ENCODE measurements at regions not wholly inside any gene's neighbourhood (a gene's known extent, or its start where the extent isn't known, plus 50 kb on each side); places are given as distances from the start of the nearest gene placed in this dataset.

- DNase-seq (no peak), ATAC-seq (ENCODE audit: low read depth) (no peak)
- CTCF ChIA-PET = no interaction called here
- H3K4me1 Mint-ChIP-seq = peaks cover 9% of the 10 kb centered on the region
- WGBS (ENCODE audit: insufficient coverage) = 81% methylated on average over 5 of the region's 5 CpGs
- no peaks in the 10 kb centered on the region for H3K9me3 Mint-ChIP-seq (ENCODE audit: insufficient read depth)
- Histone ChIP-seq H3K27me3 (replicated peaks in 1 of 4; ENCODE audit: control extremely low read depth in 1 of 4, control insufficient read depth in 3 of 4, insufficient read depth in 4 of 4, low read length in 3 of 4) (peaks cover 0 to 37% (median 12%) of the 10 kb centered on the region in 4 experiments), H3K9me3 (ENCODE audit: control extremely low read depth in 1 of 3, control insufficient read depth in 2 of 3, insufficient read depth in 1 of 3, low read length in 2 of 3) (no peaks in the 10 kb centered on the region), H4K20me1 (ENCODE audit: control insufficient read depth, insufficient read depth, low read length, poor library complexity, severe bottlenecking) (no peaks in the 10 kb centered on the region), H3K27ac (ENCODE audit: low read length in 2 of 2) (no peak overlapping the region), H3K9ac (ENCODE audit: low read length) (no peak overlapping the region), H3K4me2 (replicated peaks; ENCODE audit: low read depth, low read length, poor library complexity, severe bottlenecking) (no peak overlapping the region), H3K79me2 (ENCODE audit: control insufficient read depth, insufficient read depth, low read length) (no peaks in the 10 kb centered on the region), H3K36me3 (replicated peaks in 1 of 2; ENCODE audit: control extremely low read depth in 1 of 2, control insufficient read depth in 1 of 2, extremely low read depth in 1 of 2, insufficient read depth in 2 of 2, low read length in 1 of 2) (no peaks in the 10 kb centered on the region), H3K4me3 (ENCODE audit: control extremely low read depth in 1 of 5, extremely low read depth in 1 of 5, insufficient read depth in 1 of 5, low read depth in 2 of 5, low read length in 4 of 5) (no peak overlapping the region), H3K4me1 (ENCODE audit: control insufficient read depth in 2 of 2, insufficient read depth in 2 of 2, low read length in 2 of 2) (peaks cover 5 to 6% of the 10 kb centered on the region in 2 donors), H2AFZ (ENCODE audit: insufficient read depth, low read depth, low read length, poor library complexity, severe bottlenecking) (no peak overlapping the region)
- H3K27me3 Mint-ChIP-seq = peaks cover 70% of the 10 kb centered on the region
- H3K4me3 Mint-ChIP-seq = no peak overlapping the region
- TF ChIP-seq EZH2 (IDR thresholded peaks at IDR 0.05; ENCODE audit: borderline replicate concordance, insufficient read depth, low read depth, low read length, poor library complexity, severe bottlenecking) (no peak), CTCF (IDR thresholded peaks at IDR 0.05) (no peak)
- H3K27ac Mint-ChIP-seq = no peak overlapping the region
- POLR2A ChIA-PET = no interaction called here
- intact Hi-C loops (cut with micrococcal nuclease) = no loop called here
Measured at GRCh38 chr12:3931776-3932175, 58.6 kb upstream of the PARP11 start.

- 83% methylated on average over 4 of the region's 4 CpGs for WGBS (ENCODE audit: insufficient coverage)
- CTCF ChIA-PET = no interaction called here
- DNase-seq (no peak), ATAC-seq (ENCODE audit: low read depth) (no peak)
- no peaks in the 10 kb centered on the region for H3K9me3 ChIP-seq (ENCODE audit: control extremely low read depth in 1 of 3, control insufficient read depth in 2 of 3, insufficient read depth in 1 of 3, low read length in 2 of 3)
- H2AFZ ChIP-seq (ENCODE audit: insufficient read depth, low read depth, low read length, poor library complexity, severe bottlenecking) = no peak overlapping the region
- H3K4me3 ChIP-seq (ENCODE audit: control extremely low read depth in 1 of 5, extremely low read depth in 1 of 5, insufficient read depth in 1 of 5, low read depth in 2 of 5, low read length in 4 of 5) = no peak overlapping the region
- H3K27ac ChIP-seq (ENCODE audit: low read length in 2 of 2) = no peak overlapping the region
- H4K20me1 ChIP-seq (ENCODE audit: control insufficient read depth, insufficient read depth, low read length, poor library complexity, severe bottlenecking) = no peaks in the 10 kb centered on the region
- no peak overlapping the region for H3K4me2 ChIP-seq (replicated peaks; ENCODE audit: low read depth, low read length, poor library complexity, severe bottlenecking)
- no peaks in the 10 kb centered on the region for H3K9me3 Mint-ChIP-seq (ENCODE audit: insufficient read depth)
- no peak overlapping the region for H3K4me3 Mint-ChIP-seq
- peaks cover 0 to 37% (median 12%) of the 10 kb centered on the region in 4 experiments for H3K27me3 ChIP-seq (replicated peaks in 1 of 4; ENCODE audit: control extremely low read depth in 1 of 4, control insufficient read depth in 3 of 4, insufficient read depth in 4 of 4, low read length in 3 of 4)
- H3K36me3 ChIP-seq (replicated peaks in 1 of 2; ENCODE audit: control extremely low read depth in 1 of 2, control insufficient read depth in 1 of 2, extremely low read depth in 1 of 2, insufficient read depth in 2 of 2, low read length in 1 of 2) = no peaks in the 10 kb centered on the region
- POLR2A ChIA-PET = no interaction called here
- peaks cover 74% of the 10 kb centered on the region for H3K27me3 Mint-ChIP-seq
- no peak overlapping the region for H3K27ac Mint-ChIP-seq
- intact Hi-C loops (cut with micrococcal nuclease) = no loop called here
- H3K4me1 ChIP-seq (ENCODE audit: control insufficient read depth in 2 of 2, insufficient read depth in 2 of 2, low read length in 2 of 2) = peaks cover 5 to 6% of the 10 kb centered on the region in 2 donors
- peaks cover 9% of the 10 kb centered on the region for H3K4me1 Mint-ChIP-seq
- TF ChIP-seq CTCF (IDR thresholded peaks at IDR 0.05) (no peak), EZH2 (IDR thresholded peaks at IDR 0.05; ENCODE audit: borderline replicate concordance, insufficient read depth, low read depth, low read length, poor library complexity, severe bottlenecking) (no peak)
- H3K9ac ChIP-seq (ENCODE audit: low read length) = no peak overlapping the region
- H3K79me2 ChIP-seq (ENCODE audit: control insufficient read depth, insufficient read depth, low read length) = no peaks in the 10 kb centered on the region
Measured at GRCh38 chr12:3931206-3931605, 58.0 kb upstream of the PARP11 start.
